ENCODE measurements at regions not wholly inside any gene's neighbourhood (a gene's known extent, or its start where the extent isn't known, plus 50 kb on each side); places are given as distances from the start of the nearest gene placed in this dataset.

DNA sequence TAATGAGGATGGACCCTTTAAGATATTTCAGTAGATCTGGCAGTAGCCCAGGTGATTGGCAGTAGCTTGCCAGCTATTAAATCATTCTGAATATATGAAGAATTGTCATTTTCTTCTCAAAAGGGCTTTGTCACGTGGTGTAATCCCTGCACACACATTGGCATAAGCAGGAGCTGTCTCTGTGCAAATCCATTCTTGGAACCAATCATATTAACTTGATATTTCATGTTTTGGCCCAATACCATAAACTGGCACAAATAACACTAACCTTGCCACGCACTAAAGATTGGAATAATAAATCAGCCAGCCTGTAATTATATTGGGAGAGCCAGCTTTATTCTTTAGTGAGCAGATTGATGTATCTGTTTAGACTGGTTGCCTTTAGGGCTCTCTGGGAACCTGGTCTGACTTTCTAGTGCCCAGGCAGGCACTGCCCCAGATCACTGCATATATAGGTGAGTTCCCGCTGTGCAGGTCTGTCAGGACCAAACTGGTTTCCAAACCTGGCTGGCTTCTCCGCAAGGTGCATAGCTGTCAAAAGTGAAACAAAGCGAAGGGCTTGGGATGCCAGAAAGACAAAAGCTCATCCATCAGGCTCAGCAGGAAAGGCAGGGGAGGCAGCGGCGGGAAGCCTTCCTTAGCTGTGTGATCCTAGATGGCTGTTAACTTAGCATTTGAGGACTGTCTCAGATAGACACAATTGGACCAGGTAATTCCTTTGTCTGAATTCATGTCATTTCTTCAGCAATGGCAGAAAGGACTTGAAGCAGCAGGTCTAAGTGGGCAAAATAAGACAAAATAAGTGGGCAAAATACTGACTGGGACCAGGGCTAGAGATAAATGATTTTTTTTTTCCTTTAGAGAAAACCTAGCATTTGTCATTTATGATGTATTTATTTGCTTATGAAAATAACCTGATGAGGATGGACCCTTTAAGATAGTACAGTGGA, 128.8 kb upstream of the DYRK2 start:
- Histone ChIP-seq H3K36me3 (ENCODE audit: control insufficient read depth in 4 of 4, insufficient read depth in 4 of 4, low read length in 4 of 4) (no peaks in the 10 kb centered on the region), H3K27ac (ENCODE audit: low read depth in 1 of 2, low read length in 1 of 2) (no peak overlapping the region), H3K9me3 (ENCODE audit: control insufficient read depth in 4 of 4, insufficient read depth in 3 of 4, low read length in 3 of 4) (no peaks in the 10 kb centered on the region), H3K9ac (ENCODE audit: insufficient read depth in 1 of 2, low read length in 2 of 2) (no peak overlapping the region), H3K4me1 (ENCODE audit: control insufficient read depth in 5 of 5, insufficient read depth in 5 of 5, low read length in 5 of 5) (peaks cover 0 to 5% (median 0%) of the 10 kb centered on the region in 5 donors), H3K27me3 (ENCODE audit: control insufficient read depth in 3 of 3, insufficient read depth in 3 of 3, low read length in 2 of 3) (no peaks in the 10 kb centered on the region), H3K4me3 (no peak overlapping the region)
- WGBS, 2 donors: 83 to 84% methylated on average over 7 of the region's 7 CpGs
- ATAC-seq (ENCODE audit: insufficient read depth, low FRiP score): no peak
- peak in 1 of 3 donors; percentile 23 for DNase-seq
- TF ChIP-seq, protein P1, sequence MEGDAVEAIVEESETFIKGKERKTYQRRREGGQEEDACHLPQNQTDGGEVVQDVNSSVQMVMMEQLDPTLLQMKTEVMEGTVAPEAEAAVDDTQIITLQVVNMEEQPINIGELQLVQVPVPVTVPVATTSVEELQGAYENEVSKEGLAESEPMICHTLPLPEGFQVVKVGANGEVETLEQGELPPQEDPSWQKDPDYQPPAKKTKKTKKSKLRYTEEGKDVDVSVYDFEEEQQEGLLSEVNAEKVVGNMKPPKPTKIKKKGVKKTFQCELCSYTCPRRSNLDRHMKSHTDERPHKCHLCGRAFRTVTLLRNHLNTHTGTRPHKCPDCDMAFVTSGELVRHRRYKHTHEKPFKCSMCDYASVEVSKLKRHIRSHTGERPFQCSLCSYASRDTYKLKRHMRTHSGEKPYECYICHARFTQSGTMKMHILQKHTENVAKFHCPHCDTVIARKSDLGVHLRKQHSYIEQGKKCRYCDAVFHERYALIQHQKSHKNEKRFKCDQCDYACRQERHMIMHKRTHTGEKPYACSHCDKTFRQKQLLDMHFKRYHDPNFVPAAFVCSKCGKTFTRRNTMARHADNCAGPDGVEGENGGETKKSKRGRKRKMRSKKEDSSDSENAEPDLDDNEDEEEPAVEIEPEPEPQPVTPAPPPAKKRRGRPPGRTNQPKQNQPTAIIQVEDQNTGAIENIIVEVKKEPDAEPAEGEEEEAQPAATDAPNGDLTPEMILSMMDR (IDR thresholded peaks at IDR 0.05; ENCODE audit: control extremely low read depth, extremely low read depth): no peak

DNA sequence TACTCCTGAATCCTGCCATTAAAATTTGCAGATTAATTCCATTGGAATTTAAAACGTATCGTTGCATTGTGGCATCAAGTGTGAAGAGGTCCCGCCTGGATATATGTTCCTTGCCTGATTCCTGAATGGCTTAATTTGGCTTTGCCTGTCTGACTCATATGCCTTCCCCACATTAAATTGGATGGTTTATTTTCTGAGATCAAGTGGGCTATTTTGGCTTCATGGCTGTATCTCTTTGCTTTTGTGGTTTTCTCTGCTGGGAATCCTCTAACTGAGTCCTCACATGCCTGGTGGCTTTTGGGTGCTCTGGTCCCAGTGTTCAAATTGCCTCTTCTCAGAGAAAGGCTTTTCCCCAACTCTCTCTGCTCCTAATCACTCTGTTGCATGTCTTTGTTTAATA, 127.9 kb upstream of the DYRK2 start:
- TF ChIP-seq, protein P1 (IDR thresholded peaks at IDR 0.05; ENCODE audit: control extremely low read depth, extremely low read depth): no peak
- no peak for DNase-seq
- WGBS, 2 donors: 93 to 96% methylated on average over 3 of the region's 3 CpGs
- Histone ChIP-seq H3K27ac (ENCODE audit: low read depth in 1 of 2, low read length in 1 of 2) (no peak overlapping the region), H3K4me3 (no peak overlapping the region), H3K4me1 (ENCODE audit: control insufficient read depth in 5 of 5, insufficient read depth in 5 of 5, low read length in 5 of 5) (no peaks in the 10 kb centered on the region), H3K27me3 (ENCODE audit: control insufficient read depth in 3 of 3, insufficient read depth in 3 of 3, low read length in 2 of 3) (no peaks in the 10 kb centered on the region), H3K9ac (ENCODE audit: insufficient read depth in 1 of 2, low read length in 2 of 2) (no peak overlapping the region), H3K36me3 (ENCODE audit: control insufficient read depth in 4 of 4, insufficient read depth in 4 of 4, low read length in 4 of 4) (no peaks in the 10 kb centered on the region), H3K9me3 (ENCODE audit: control insufficient read depth in 4 of 4, insufficient read depth in 3 of 4, low read length in 3 of 4) (no peaks in the 10 kb centered on the region)
- ATAC-seq (ENCODE audit: insufficient read depth, low FRiP score): no peak

DNA sequence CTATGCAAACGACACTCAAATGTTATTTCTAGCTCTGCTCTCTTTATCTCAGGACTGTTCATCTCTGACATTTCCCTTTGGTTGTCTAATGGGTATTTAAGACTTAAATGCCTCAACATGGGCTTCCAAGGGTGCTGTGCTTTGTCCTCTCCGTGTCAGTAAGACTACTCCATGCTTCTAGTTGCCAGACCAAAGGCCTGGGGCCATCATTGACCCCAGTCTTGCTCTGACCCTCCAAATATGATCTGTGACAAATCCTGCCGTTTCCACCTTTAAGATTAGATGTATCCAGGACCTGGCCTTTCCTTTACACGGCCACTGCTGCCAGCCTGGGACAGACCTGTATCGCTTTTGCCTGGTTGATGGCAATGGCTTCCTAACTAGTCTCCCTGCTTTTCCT, 126.3 kb upstream of the DYRK2 start:
- 85 to 88% methylated on average over 5 of the region's 5 CpGs for WGBS, 2 donors
- no peak for DNase-seq
- no peak for ATAC-seq (ENCODE audit: insufficient read depth, low FRiP score)
- H3K27me3 ChIP-seq (ENCODE audit: control insufficient read depth in 3 of 3, insufficient read depth in 3 of 3, low read length in 2 of 3): no peaks in the 10 kb centered on the region
- H3K36me3 ChIP-seq (ENCODE audit: control insufficient read depth in 4 of 4, insufficient read depth in 4 of 4, low read length in 4 of 4): no peaks in the 10 kb centered on the region
- no peak overlapping the region for H3K4me3 ChIP-seq
- TF ChIP-seq, protein P1 (IDR thresholded peaks at IDR 0.05; ENCODE audit: control extremely low read depth, extremely low read depth): no peak
- no peak overlapping the region for H3K27ac ChIP-seq (ENCODE audit: low read depth in 1 of 2, low read length in 1 of 2)
- no peak overlapping the region for H3K9ac ChIP-seq (ENCODE audit: insufficient read depth in 1 of 2, low read length in 2 of 2)
- no peaks in the 10 kb centered on the region for H3K4me1 ChIP-seq (ENCODE audit: control insufficient read depth in 5 of 5, insufficient read depth in 5 of 5, low read length in 5 of 5)
- H3K9me3 ChIP-seq (ENCODE audit: control insufficient read depth in 4 of 4, insufficient read depth in 3 of 4, low read length in 3 of 4): no peaks in the 10 kb centered on the region

Measured in lung (tissue), 11 donors.